Esophagus squamous epithelium (tissue), 5 donors: ENCODE measurements at regions not wholly inside any gene's neighbourhood (a gene's known extent, or its start where the extent isn't known, plus 50 kb on each side); places are given as distances from the start of the nearest gene placed in this dataset.

Experiments used
- DNase-seq: peaks from one replicate; lab custom pipeline; 2025; lab: John Stamatoyannopoulos, UW
- H3K27ac ChIP-seq, 4 donors: fragments of 200-600 bp; sonication (generic); one replicate each; pipeline ENCODE4 v1.5.1; 2016 to 2019; ENCODE audit warnings: mild to moderate bottlenecking in 1 of 4
- H3K27me3 ChIP-seq, 4 donors: fragments of 200-600 bp; sonication (generic); 1 replicate in 3 of 4; 2 replicates in 1 of 4; pipeline versions ENCODE4 v1.5.1 to v1.6.0; 2017 to 2021; ENCODE audit warnings: antibody characterized with exemption in 1 of 4
- H3K36me3 ChIP-seq, 3 donors: fragments of 200-600 bp; sonication (generic); one replicate each; pipeline ENCODE4 v1.5.1; 2016 to 2019
- H3K4me1 ChIP-seq, 3 donors: fragments of 200-600 bp; sonication (generic); one replicate each; pipeline ENCODE4 v1.5.1; 2017 to 2019
- H3K4me3 ChIP-seq, 4 donors: fragments of 200-600 bp; sonication (generic); 1 replicate in 3 of 4; 2 replicates in 1 of 4; pipeline ENCODE4 v1.5.1; 2016 to 2019; ENCODE audit warnings: mild to moderate bottlenecking in 2 of 4, moderate library complexity in 1 of 4
- H3K9me3 ChIP-seq, 3 donors: fragments of 200-600 bp; sonication (generic); one replicate each; pipeline ENCODE4 v1.5.1; 2016 to 2019
- POLR2A ChIP-seq, 4 donors: fragments of 450-650 bp; IDR thresholded peaks; one replicate each; pipeline ENCODE4 v1.6.1; 2017; ENCODE audit warnings: antibody characterized with exemption in 4 of 4, mild to moderate bottlenecking in 4 of 4, moderate library complexity in 3 of 4
- WGBS, 2 donors: methylation state at CpG; one replicate each; pipeline ENCODE4 v1.1.5; 2018; 5-methylcytosine and 5-hydroxymethylcytosine counted together
- intact Hi-C: fragments of 100-400 bp; cut with DNase I; formaldehyde crosslinking; loops from one replicate; pipeline ENCODE4 v1.15.0; 2022
- TF ChIP-seq, protein P1 (sequence below), 6 experiments: fragments of 450-650 bp in 4 of 6; fragments of 200-600 bp in 2 of 6; sonication (generic) in 2 of 6; IDR thresholded peaks; one replicate each; pipeline ENCODE4 v1.5.1; 2016 to 2019; ENCODE audit warnings: antibody characterized with exemption in 6 of 6, mild to moderate bottlenecking in 4 of 6, moderate library complexity in 4 of 6
- donor health status: DM: yes; HTN: yes; CAD: no.

DNA sequence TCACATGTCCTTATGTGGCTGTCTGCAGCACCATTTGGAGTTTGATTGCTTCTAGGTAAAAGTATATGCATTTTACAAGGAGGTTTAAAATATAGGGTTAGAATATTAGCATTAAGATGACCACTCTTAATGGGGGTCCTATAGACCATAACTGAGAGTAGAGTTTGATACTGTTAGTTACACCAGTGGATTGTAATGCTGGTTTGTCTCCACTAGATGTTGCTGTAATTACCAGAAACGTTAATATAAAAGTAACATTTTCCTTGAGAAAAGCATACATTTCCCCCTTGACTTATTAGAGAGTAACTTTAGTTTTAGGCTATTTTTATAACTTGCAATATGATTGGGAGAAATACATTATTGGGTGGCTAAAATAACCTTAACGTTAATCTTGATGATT is 93.0 kb downstream of the ZXDA start:
- H3K9me3 ChIP-seq: no peaks in the 10 kb centered on the region
- no peaks in the 10 kb centered on the region for H3K27me3 ChIP-seq
- no peak for DNase-seq
- TF ChIP-seq, protein P1, sequence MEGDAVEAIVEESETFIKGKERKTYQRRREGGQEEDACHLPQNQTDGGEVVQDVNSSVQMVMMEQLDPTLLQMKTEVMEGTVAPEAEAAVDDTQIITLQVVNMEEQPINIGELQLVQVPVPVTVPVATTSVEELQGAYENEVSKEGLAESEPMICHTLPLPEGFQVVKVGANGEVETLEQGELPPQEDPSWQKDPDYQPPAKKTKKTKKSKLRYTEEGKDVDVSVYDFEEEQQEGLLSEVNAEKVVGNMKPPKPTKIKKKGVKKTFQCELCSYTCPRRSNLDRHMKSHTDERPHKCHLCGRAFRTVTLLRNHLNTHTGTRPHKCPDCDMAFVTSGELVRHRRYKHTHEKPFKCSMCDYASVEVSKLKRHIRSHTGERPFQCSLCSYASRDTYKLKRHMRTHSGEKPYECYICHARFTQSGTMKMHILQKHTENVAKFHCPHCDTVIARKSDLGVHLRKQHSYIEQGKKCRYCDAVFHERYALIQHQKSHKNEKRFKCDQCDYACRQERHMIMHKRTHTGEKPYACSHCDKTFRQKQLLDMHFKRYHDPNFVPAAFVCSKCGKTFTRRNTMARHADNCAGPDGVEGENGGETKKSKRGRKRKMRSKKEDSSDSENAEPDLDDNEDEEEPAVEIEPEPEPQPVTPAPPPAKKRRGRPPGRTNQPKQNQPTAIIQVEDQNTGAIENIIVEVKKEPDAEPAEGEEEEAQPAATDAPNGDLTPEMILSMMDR (IDR thresholded peaks at IDR 0.05): peak in 3 of 6 experiments; percentile 10 to 24 (median 13)
- no peak for TF ChIP-seq POLR2A (IDR thresholded peaks at IDR 0.05)
- H3K4me1 ChIP-seq: peaks cover 0 to 3% (median 0%) of the 10 kb centered on the region in 3 donors
- no peaks in the 10 kb centered on the region for H3K36me3 ChIP-seq
- no peak overlapping the region for H3K27ac ChIP-seq
- intact Hi-C loops: no loop called here
- 8 to 10% methylated on average over 2 of the region's 2 CpGs for WGBS, 2 donors
- no peak overlapping the region for H3K4me3 ChIP-seq

- Histone ChIP-seq H3K4me1 (no peaks in the 10 kb centered on the region), H3K27me3 (no peaks in the 10 kb centered on the region), H3K27ac (no peak overlapping the region), H3K36me3 (no peaks in the 10 kb centered on the region), H3K9me3 (no peaks in the 10 kb centered on the region), H3K4me3 (no peak overlapping the region)
- 72 to 87% methylated on average over 4 of the region's 4 CpGs for WGBS, 2 donors
- no peak for TF ChIP-seq POLR2A (IDR thresholded peaks at IDR 0.05)
- TF ChIP-seq, protein P1 (IDR thresholded peaks at IDR 0.05): no peak
- intact Hi-C loops: no loop called here
- DNase-seq: no peak
Measured at GRCh38 chrX:57772637-57773036, 92.6 kb upstream of the NLRP2B start.

GRCh38 chrX:57771689-57772088 is 91.6 kb upstream of the NLRP2B start:
- TF ChIP-seq, protein P1 (IDR thresholded peaks at IDR 0.05): no peak
- no peak for TF ChIP-seq POLR2A (IDR thresholded peaks at IDR 0.05)
- H3K27ac ChIP-seq: no peak overlapping the region

GRCh38 chrX:57752866-57753265 is 72.8 kb upstream of the NLRP2B start:
- TF ChIP-seq, protein P1 (IDR thresholded peaks at IDR 0.05): no peak
- no peak for TF ChIP-seq POLR2A (IDR thresholded peaks at IDR 0.05)
- Histone ChIP-seq H3K9me3 (peaks cover 0 to 3% (median 0%) of the 10 kb centered on the region in 3 donors), H3K4me3 (no peak overlapping the region), H3K27me3 (no peaks in the 10 kb centered on the region), H3K36me3 (no peaks in the 10 kb centered on the region), H3K27ac (no peak overlapping the region), H3K4me1 (no peaks in the 10 kb centered on the region)
- 67 to 100% methylated on average over 1 of the region's 2 CpGs for WGBS, 2 donors
- intact Hi-C loops: no loop called here
- no peak for DNase-seq

More at GRCh38 chrX:57771689-57772088, 91.6 kb upstream of the NLRP2B start:
- no peaks in the 10 kb centered on the region for H3K27me3 ChIP-seq
- DNase-seq: no peak
- no peaks in the 10 kb centered on the region for H3K36me3 ChIP-seq
- H3K9me3 ChIP-seq: no peaks in the 10 kb centered on the region
- no peaks in the 10 kb centered on the region for H3K4me1 ChIP-seq
- no peak overlapping the region for H3K4me3 ChIP-seq
- intact Hi-C loops: no loop called here

DNA sequence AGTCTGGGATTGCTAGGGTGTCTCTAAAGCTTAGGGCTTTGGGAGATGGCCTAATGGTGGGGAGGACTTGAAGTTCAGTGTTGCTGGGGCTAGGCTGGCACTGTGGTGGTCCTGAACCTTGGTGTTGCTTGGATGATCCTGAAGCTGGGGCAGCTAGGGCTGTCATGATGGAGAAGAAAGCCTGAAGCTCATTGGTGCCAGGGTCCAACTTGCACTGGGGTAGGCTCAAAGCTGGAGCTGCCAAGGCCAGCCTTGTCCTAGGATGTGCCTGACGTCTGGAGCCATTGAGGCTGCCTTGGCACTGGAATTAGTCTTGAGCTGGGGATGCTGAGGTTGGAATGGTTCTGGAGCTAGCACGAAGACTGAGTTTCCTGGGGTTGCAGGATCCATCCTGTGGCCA is 61.0 kb upstream of the NLRP2B start:
- 80% methylated on average over 1 of the region's 2 CpGs; no CpG with 5 or more reads in 1 of the 2 donors for WGBS, 2 donors
- H3K4me1 ChIP-seq: no peaks in the 10 kb centered on the region
- no peak overlapping the region for H3K4me3 ChIP-seq
- TF ChIP-seq, protein P1 (IDR thresholded peaks at IDR 0.05): no peak
- TF ChIP-seq POLR2A (IDR thresholded peaks at IDR 0.05): no peak
- DNase-seq: no peak
- H3K9me3 ChIP-seq: no peaks in the 10 kb centered on the region
- no peaks in the 10 kb centered on the region for H3K27me3 ChIP-seq
- H3K27ac ChIP-seq: no peak overlapping the region
- intact Hi-C loops: no loop called here
- no peaks in the 10 kb centered on the region for H3K36me3 ChIP-seq
